ENCODE measurements at regions not wholly inside any gene's neighbourhood (a gene's known extent, or its start where the extent isn't known, plus 50 kb on each side); places are given as distances from the start of the nearest gene placed in this dataset.
A peak's percentile ranks its signal among the peaks of the same experiment; 100 is the strongest.

DNA sequence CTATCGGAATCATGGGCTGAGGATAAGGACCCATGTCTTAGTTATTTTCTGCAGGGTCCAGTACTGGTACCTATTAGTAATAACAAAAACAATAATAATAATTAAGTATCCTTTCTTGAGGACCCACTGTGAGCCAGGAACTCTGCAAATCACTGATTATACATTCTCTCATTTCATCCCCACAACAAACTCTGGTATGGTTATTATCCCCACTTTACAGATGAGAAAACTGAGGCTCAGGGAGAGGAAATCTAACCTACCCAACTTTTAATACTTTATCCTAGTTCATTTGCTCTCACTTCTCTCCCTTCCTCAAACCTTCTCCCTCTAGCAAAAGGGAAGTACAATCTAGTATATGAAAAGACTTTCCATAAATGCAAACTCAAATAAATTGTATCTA, 528.4 kb upstream of the PROK2 start:
- Histone ChIP-seq H3K27me3 (no peaks in the 10 kb centered on the region), H3K9me3 (no peaks in the 10 kb centered on the region), H3K27ac (no peak overlapping the region), H3K36me3 (no peaks in the 10 kb centered on the region), H3K4me1 (no peaks in the 10 kb centered on the region), H3K4me3 (no peak overlapping the region)
- intact Hi-C loops (cut with DNase I; ENCODE audit: low total_unique reads) = no loop called here
- DNase-seq = no peak
- no peak for TF ChIP-seq CTCF (IDR thresholded peaks at IDR 0.05)
- TF ChIP-seq POLR2A (IDR thresholded peaks at IDR 0.05) = no peak

DNA sequence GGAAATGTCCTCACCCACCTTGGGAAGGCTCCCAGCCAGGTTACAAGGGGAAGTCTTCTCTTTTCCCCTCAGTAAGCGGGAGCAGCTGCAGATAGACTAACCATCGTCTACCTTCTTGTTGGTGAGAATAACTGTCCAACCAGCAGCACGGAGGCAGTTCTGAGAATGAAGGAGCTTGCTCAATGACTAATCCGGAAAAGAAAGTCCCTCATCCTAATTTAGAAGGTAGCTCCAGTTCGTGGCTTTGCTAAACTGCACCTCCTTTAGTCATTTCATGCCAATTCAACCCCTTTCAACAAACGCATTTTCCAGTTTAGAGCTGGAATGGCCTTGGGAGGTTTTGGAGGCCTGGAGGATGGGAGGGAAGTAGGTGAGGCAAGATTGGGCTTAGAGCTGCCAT, 527.4 kb upstream of the PROK2 start:
- intact Hi-C loops (cut with DNase I; ENCODE audit: low total_unique reads) = no loop called here
- DNase-seq = no peak

DNA sequence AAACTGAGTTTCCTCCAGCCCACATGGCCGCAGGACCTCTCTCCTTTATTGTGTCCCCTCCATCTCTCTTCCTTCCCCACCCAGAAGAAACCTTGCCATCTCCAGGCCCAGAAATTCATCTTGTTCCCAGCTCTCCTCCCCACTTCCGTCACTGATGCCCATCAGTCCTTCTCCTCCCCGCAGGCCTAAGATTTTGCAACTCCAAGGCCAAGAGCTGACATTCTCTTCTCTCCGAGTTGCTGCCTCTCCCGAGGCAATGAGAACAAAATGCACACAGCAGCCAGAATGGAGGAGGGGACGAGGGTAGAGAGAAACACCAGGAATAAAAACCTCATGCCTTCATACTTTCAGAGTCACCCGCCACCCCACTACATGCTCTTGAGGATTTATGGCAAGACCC, 526.5 kb upstream of the PROK2 start:
- no peaks in the 10 kb centered on the region for H3K9me3 ChIP-seq
- TF ChIP-seq POLR2A (IDR thresholded peaks at IDR 0.05) (no peak), CTCF (IDR thresholded peaks at IDR 0.05) (no peak)
- H3K36me3 ChIP-seq = no peaks in the 10 kb centered on the region
- no peak for DNase-seq
- no peak overlapping the region for H3K4me3 ChIP-seq
- H3K4me1 ChIP-seq = no peaks in the 10 kb centered on the region
- no peak overlapping the region for H3K27ac ChIP-seq
- no peaks in the 10 kb centered on the region for H3K27me3 ChIP-seq
- intact Hi-C loops (cut with DNase I; ENCODE audit: low total_unique reads) = no loop called here

More for the DNA sequence above, 527.4 kb upstream of the PROK2 start:
- no peaks in the 10 kb centered on the region for H3K36me3 ChIP-seq
- no peak overlapping the region for H3K4me3 ChIP-seq
- no peak for TF ChIP-seq CTCF (IDR thresholded peaks at IDR 0.05)
- no peak for TF ChIP-seq POLR2A (IDR thresholded peaks at IDR 0.05)
- H3K4me1 ChIP-seq = no peaks in the 10 kb centered on the region
- H3K9me3 ChIP-seq = no peaks in the 10 kb centered on the region
- H3K27me3 ChIP-seq = no peaks in the 10 kb centered on the region
- H3K27ac ChIP-seq = no peak overlapping the region

GRCh38 chr3:72310419-72311380, 525.8 kb upstream of the PROK2 start:
- no peaks in the 10 kb centered on the region for H3K36me3 ChIP-seq
- no peaks in the 10 kb centered on the region for H3K4me1 ChIP-seq
- peak in 1 of 2 donors; percentile 42 for DNase-seq
- no peaks in the 10 kb centered on the region for H3K9me3 ChIP-seq
- intact Hi-C loops (cut with DNase I; ENCODE audit: low total_unique reads) = no loop called here
- no peak overlapping the region for H3K4me3 ChIP-seq
- TF ChIP-seq CTCF (IDR thresholded peaks at IDR 0.05) = peak in 1 of 4 experiments; percentile 17
- no peak for TF ChIP-seq POLR2A (IDR thresholded peaks at IDR 0.05)
- H3K27ac ChIP-seq = peak overlapping the region in 1 of 2 donors; percentile 22
- no peaks in the 10 kb centered on the region for H3K27me3 ChIP-seq

- H3K27ac ChIP-seq = peak overlapping the region in 1 of 2 donors; percentile 22
Measured at GRCh38 chr3:72309661-72310418, 524.9 kb upstream of the PROK2 start.

More at GRCh38 chr3:72309661-72310418, 524.9 kb upstream of the PROK2 start:
- H3K36me3 ChIP-seq = no peaks in the 10 kb centered on the region
- H3K4me1 ChIP-seq = no peaks in the 10 kb centered on the region
- TF ChIP-seq POLR2A (IDR thresholded peaks at IDR 0.05) (no peak), CTCF (IDR thresholded peaks at IDR 0.05) (no peak)
- H3K9me3 ChIP-seq = no peaks in the 10 kb centered on the region
- H3K27me3 ChIP-seq = no peaks in the 10 kb centered on the region
- H3K4me3 ChIP-seq = no peak overlapping the region
- intact Hi-C loops (cut with DNase I; ENCODE audit: low total_unique reads) = no loop called here
- DNase-seq = no peak
